ENCODE measurements at regions not wholly inside any gene's neighbourhood (a gene's known extent, or its start where the extent isn't known, plus 50 kb on each side); places are given as distances from the start of the nearest gene placed in this dataset.

DNA sequence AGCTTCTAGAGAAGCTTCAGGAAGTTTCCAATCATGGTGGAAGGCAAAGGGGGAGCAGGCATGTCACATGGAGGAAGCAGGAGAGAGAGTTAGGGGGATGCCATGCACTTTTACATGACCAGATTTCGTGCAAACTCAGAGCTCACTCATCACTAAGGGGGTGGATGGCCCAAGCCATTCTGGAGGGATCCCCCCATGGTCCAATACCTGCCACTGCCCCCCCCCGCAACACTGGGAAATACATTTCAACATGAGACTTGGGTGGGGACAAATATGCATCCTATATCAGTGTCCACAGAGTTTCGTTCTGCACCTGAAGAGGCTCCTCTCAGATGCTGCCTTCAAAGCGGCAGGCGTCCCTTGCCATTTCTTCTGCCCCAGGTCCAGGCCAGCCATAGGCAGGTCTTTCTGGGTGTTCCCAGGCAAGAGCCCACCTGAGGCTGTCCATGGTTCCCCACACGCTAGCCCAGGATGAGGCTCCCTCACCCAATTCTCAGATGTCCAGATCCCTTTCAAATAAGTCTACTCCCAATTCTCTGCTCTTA, 1344.3 kb downstream of the TBC1D22A start:
- TF ChIP-seq ZNF18 (tag by site-specific recombination; IDR thresholded peaks at IDR 0.05) (no peak), ZNF140 (tag by site-specific recombination; IDR thresholded peaks at IDR 0.05) (no peak), ZNF555 (tag by site-specific recombination; conservative IDR thresholded peaks at IDR 0.05) (no peak), ZNF521 (tag by site-specific recombination; IDR thresholded peaks at IDR 0.05) (no peak), ZNF776 (tag by site-specific recombination; IDR thresholded peaks at IDR 0.05; ENCODE audit: borderline replicate concordance) (no peak), SETDB1 (IDR thresholded peaks at IDR 0.05; ENCODE audit: insufficient read length, low read length) (no peak), ZNF530 (tag by site-specific recombination; IDR thresholded peaks at IDR 0.05; ENCODE audit: low read depth) (no peak)
- TF ChIP-seq, protein P1, sequence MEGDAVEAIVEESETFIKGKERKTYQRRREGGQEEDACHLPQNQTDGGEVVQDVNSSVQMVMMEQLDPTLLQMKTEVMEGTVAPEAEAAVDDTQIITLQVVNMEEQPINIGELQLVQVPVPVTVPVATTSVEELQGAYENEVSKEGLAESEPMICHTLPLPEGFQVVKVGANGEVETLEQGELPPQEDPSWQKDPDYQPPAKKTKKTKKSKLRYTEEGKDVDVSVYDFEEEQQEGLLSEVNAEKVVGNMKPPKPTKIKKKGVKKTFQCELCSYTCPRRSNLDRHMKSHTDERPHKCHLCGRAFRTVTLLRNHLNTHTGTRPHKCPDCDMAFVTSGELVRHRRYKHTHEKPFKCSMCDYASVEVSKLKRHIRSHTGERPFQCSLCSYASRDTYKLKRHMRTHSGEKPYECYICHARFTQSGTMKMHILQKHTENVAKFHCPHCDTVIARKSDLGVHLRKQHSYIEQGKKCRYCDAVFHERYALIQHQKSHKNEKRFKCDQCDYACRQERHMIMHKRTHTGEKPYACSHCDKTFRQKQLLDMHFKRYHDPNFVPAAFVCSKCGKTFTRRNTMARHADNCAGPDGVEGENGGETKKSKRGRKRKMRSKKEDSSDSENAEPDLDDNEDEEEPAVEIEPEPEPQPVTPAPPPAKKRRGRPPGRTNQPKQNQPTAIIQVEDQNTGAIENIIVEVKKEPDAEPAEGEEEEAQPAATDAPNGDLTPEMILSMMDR (tag by site-specific recombination; IDR thresholded peaks at IDR 0.05): no peak
